Body of pancreas (tissue), 4 donors: ENCODE measurements at regions not wholly inside any gene's neighbourhood (a gene's known extent, or its start where the extent isn't known, plus 50 kb on each side); places are given as distances from the start of the nearest gene placed in this dataset.

ENCODE experiments used
- CTCF ChIP-seq, 7 experiments: fragments of 450-650 bp in 4 of 7; fragments of 200-600 bp in 3 of 7; sonication (generic) in 3 of 7; IDR thresholded peaks; one replicate each; pipeline ENCODE4 v1.5.1; 2016 to 2019; ENCODE audit warnings: antibody characterized with exemption in 7 of 7
- POLR2A ChIP-seq, 3 donors: fragments of 450-650 bp; IDR thresholded peaks; one replicate each; pipeline ENCODE4 v1.6.1; 2016; ENCODE audit warnings: antibody characterized with exemption in 3 of 3, mild to moderate bottlenecking in 2 of 3

GRCh38 chr2:226208726-226209125, 590.9 kb downstream of the IRS1 start:
- TF ChIP-seq CTCF (IDR thresholded peaks at IDR 0.05) (no peak), POLR2A (IDR thresholded peaks at IDR 0.05) (no peak)
